GM23338 (cell line): ENCODE measurements at regions not wholly inside any gene's neighbourhood (a gene's known extent, or its start where the extent isn't known, plus 50 kb on each side); places are given as distances from the start of the nearest gene placed in this dataset.

Experiments used
- ATAC-seq: fragments of 200-7000 bp; cut with Tn5 transposase; 3 replicates; pipeline ENCODE4 v1.9.1; 2020
- DNase-seq: peaks from one replicate; pipeline ENCODE4 v3.0.0-alpha.2; 2015; ENCODE audit warnings: low spot score
- H2AFZ ChIP-seq: fragments of 200-600 bp; sonication (generic); 2 replicates; pipeline ENCODE4 v1.8.0; 2016; ENCODE audit warnings: antibody characterized with exemption, mild to moderate bottlenecking, moderate library complexity
- H3F3A ChIP-seq: fragments of 200-600 bp; sonication (generic); replicated peaks from 2 replicates; pipeline ENCODE4 v1.8.0; 2017; ENCODE audit warnings: antibody characterized with exemption, mixed run types, low read depth
- H3K27ac ChIP-seq: fragments of 200-600 bp; sonication (generic); 2 replicates; pipeline ENCODE4 v1.6.1; 2016; ENCODE audit warnings: low read depth
- H3K27me3 ChIP-seq: fragments of 200-600 bp; sonication (generic); 2 replicates; pipeline ENCODE4 v1.8.0; 2016; ENCODE audit warnings: mild to moderate bottlenecking, mixed run types, moderate library complexity; ENCODE audit not compliant: insufficient read depth
- H3K36me3 ChIP-seq: fragments of 200-600 bp; sonication (generic); 2 replicates; pipeline ENCODE4 v1.8.0; 2016; ENCODE audit warnings: mild to moderate bottlenecking; ENCODE audit not compliant: insufficient read depth
- H3K4me1 ChIP-seq: fragments of 200-600 bp; sonication (generic); 2 replicates; pipeline ENCODE4 v1.8.0; 2016; ENCODE audit warnings: mild to moderate bottlenecking, moderate library complexity; ENCODE audit not compliant: insufficient read depth
- H3K4me2 ChIP-seq: fragments of 200-600 bp; sonication (generic); 2 replicates; pipeline ENCODE4 v1.7.1; 2017; ENCODE audit warnings: mixed run types
- H3K4me3 ChIP-seq: fragments of 200-600 bp; sonication (generic); 2 replicates; pipeline ENCODE4 v1.6.1; 2016; ENCODE audit warnings: mixed run types
- H3K79me2 ChIP-seq: fragments of 200-600 bp; sonication (generic); replicated peaks from 2 replicates; pipeline ENCODE4 v1.8.0; 2017; ENCODE audit warnings: mild to moderate bottlenecking; ENCODE audit not compliant: insufficient read depth
- H3K9me2 ChIP-seq: fragments of 200-600 bp; sonication (generic); 2 replicates; pipeline ENCODE4 v1.8.0; 2017; ENCODE audit not compliant: insufficient read depth
- H4K20me1 ChIP-seq: fragments of 200-600 bp; sonication (generic); replicated peaks from 2 replicates; pipeline ENCODE4 v1.8.0; 2017; ENCODE audit warnings: mild to moderate bottlenecking; ENCODE audit not compliant: insufficient read depth
- H3K27ac Mint-ChIP-seq: 2 replicates; pipeline ENCODE4 v1.8.0; 2020; ENCODE audit warnings: inconsistent platforms, mild to moderate bottlenecking, moderate library complexity, mixed read lengths
- H3K27me3 Mint-ChIP-seq: 3 replicates; pipeline ENCODE4 v1.8.0; 2022; ENCODE audit warnings: low read depth, mild to moderate bottlenecking, moderate library complexity, mixed read lengths, inconsistent platforms; ENCODE audit not compliant: insufficient read depth, poor library complexity
- H3K36me3 Mint-ChIP-seq: 3 replicates; pipeline ENCODE4 v1.8.0; 2021; ENCODE audit warnings: low read depth, mild to moderate bottlenecking, inconsistent platforms, moderate library complexity, mixed read lengths
- H3K4me1 Mint-ChIP-seq: 3 replicates; pipeline ENCODE4 v1.8.0; 2020; ENCODE audit warnings: mild to moderate bottlenecking, inconsistent platforms, mixed read lengths
- H3K4me3 Mint-ChIP-seq: 3 replicates; pipeline ENCODE4 v1.8.0; 2021; ENCODE audit warnings: moderate library complexity, mild to moderate bottlenecking, inconsistent platforms, mixed read lengths
- H3K9me3 Mint-ChIP-seq: 3 replicates; pipeline ENCODE4 v1.8.0; 2020; ENCODE audit warnings: moderate library complexity, mild to moderate bottlenecking, inconsistent platforms, mixed read lengths
- CREB1 ChIP-seq: fragments of 250-450 bp; sonication (Bioruptor Pico); IDR thresholded peaks from 2 replicates; pipeline ENCODE4 v1.5.0; 2020; ENCODE audit warnings: low read depth, mild to moderate bottlenecking, moderate library complexity
- CTCF ChIP-seq, 2 experiments: fragments of 200-600 bp in 1 of 2; sonication (generic) in 1 of 2; conservative IDR thresholded peaks; 2 replicates each; pipeline versions ENCODE4 v1.5.1 to v1.6.1; 2016 to 2017; ENCODE audit warnings: antibody characterized with exemption in 2 of 2, low read depth in 2 of 2, mild to moderate bottlenecking in 2 of 2, moderate library complexity in 1 of 2
- ETS1 ChIP-seq: IDR thresholded peaks from 2 replicates; pipeline ENCODE4 v1.6.1; 2016; ENCODE audit warnings: antibody characterized with exemption
- EZH2 ChIP-seq: fragments of 200-600 bp; sonication (generic); IDR thresholded peaks from one replicate; pipeline ENCODE4 v1.8.0; 2017; ENCODE audit warnings: antibody characterized with exemption, mild to moderate bottlenecking, low read depth; ENCODE audit not compliant: unreplicated experiment
- EZH2phosphoT487 ChIP-seq: fragments of 200-600 bp; sonication (generic); IDR thresholded peaks from one replicate; pipeline ENCODE4 v1.8.1; 2018; ENCODE audit warnings: antibody characterized with exemption; ENCODE audit not compliant: unreplicated experiment
- JUNB ChIP-seq: IDR thresholded peaks from one replicate; pipeline ENCODE4 v1.6.1; 2016; ENCODE audit warnings: antibody characterized with exemption; ENCODE audit not compliant: unreplicated experiment
- NANOG ChIP-seq: IDR thresholded peaks from 2 replicates; pipeline ENCODE4 v1.6.1; 2016; ENCODE audit warnings: antibody characterized with exemption, borderline replicate concordance
- POLR2AphosphoS5 ChIP-seq: IDR thresholded peaks from 2 replicates; pipeline ENCODE4 v1.6.1; 2016; ENCODE audit warnings: antibody characterized with exemption, low read depth
- REST ChIP-seq: IDR thresholded peaks from one replicate; pipeline ENCODE4 v1.6.1; 2018; ENCODE audit warnings: antibody characterized with exemption; ENCODE audit not compliant: unreplicated experiment
- STAT1 ChIP-seq: IDR thresholded peaks from one replicate; pipeline ENCODE4 v1.6.1; 2016; ENCODE audit warnings: antibody characterized with exemption; ENCODE audit not compliant: unreplicated experiment
- ZNF114 ChIP-seq: fragments of 250-450 bp; sonication (Bioruptor Pico); IDR thresholded peaks from 2 replicates; pipeline ENCODE4 v1.5.0; 2020; ENCODE audit warnings: mild to moderate bottlenecking, moderate library complexity
- ZNF331 ChIP-seq: fragments of 250-450 bp; sonication (Bioruptor Pico); IDR thresholded peaks from 2 replicates; pipeline ENCODE4 v1.5.0; 2020; ENCODE audit warnings: low read depth, mild to moderate bottlenecking, moderate library complexity
- ZNF462 ChIP-seq: fragments of 250-450 bp; sonication (Bioruptor Pico); IDR thresholded peaks from 2 replicates; pipeline ENCODE4 v1.5.0; 2020; ENCODE audit warnings: mild to moderate bottlenecking, moderate library complexity

GRCh38 chr2:216316743-216317142 lies 55.5 kb downstream of the MARCHF4 start:
- H3K9me2 ChIP-seq = no peaks in the 10 kb centered on the region
- no peak overlapping the region for H3K4me3 ChIP-seq
- no peaks in the 10 kb centered on the region for H3K27me3 ChIP-seq
- no peaks in the 10 kb centered on the region for H3F3A ChIP-seq
- ATAC-seq (peak; percentile 19), DNase-seq (no peak)
- peaks cover 35% of the 10 kb centered on the region for H3K4me1 Mint-ChIP-seq
- TF ChIP-seq ETS1 (no peak), NANOG (no peak), CREB1 (CRISPR knock-in tag) (no peak), ZNF114 (CRISPR knock-in tag) (no peak), REST (no peak), EZH2phosphoT487 (no peak), JUNB (no peak), EZH2 (no peak), ZNF462 (CRISPR knock-in tag) (no peak), POLR2AphosphoS5 (no peak), CTCF (conservative IDR thresholded peaks at IDR 0.05; ENCODE audit: low read depth in 2 of 2) (no peak), ZNF331 (CRISPR knock-in tag) (no peak), STAT1 (no peak)
- no peak overlapping the region for H3K27ac Mint-ChIP-seq
- H3K4me1 ChIP-seq = peaks cover 22% of the 10 kb centered on the region
- H4K20me1 ChIP-seq = no peaks in the 10 kb centered on the region
- no peak overlapping the region for H2AFZ ChIP-seq
- no peaks in the 10 kb centered on the region for H3K36me3 Mint-ChIP-seq
- H3K79me2 ChIP-seq = no peaks in the 10 kb centered on the region
- H3K36me3 ChIP-seq = no peaks in the 10 kb centered on the region
- H3K27me3 Mint-ChIP-seq = peaks cover 8% of the 10 kb centered on the region
- no peak overlapping the region for H3K4me2 ChIP-seq
- no peak overlapping the region for H3K4me3 Mint-ChIP-seq
- no peaks in the 10 kb centered on the region for H3K9me3 Mint-ChIP-seq
- no peak overlapping the region for H3K27ac ChIP-seq
